HG03469 (cell line): ENCODE measurements at regions not wholly inside any gene's neighbourhood (a gene's known extent, or its start where the extent isn't known, plus 50 kb on each side); places are given as distances from the start of the nearest gene placed in this dataset.

Experiments
- ATAC-seq: cut with Tn5 transposase; IDR thresholded peaks from one replicate; pipeline ENCODE4 v1.9.1; 2021; ENCODE audit warnings: mild to moderate bottlenecking, moderate library complexity, moderate number of reproducible peaks; ENCODE audit not compliant: unreplicated experiment

DNA sequence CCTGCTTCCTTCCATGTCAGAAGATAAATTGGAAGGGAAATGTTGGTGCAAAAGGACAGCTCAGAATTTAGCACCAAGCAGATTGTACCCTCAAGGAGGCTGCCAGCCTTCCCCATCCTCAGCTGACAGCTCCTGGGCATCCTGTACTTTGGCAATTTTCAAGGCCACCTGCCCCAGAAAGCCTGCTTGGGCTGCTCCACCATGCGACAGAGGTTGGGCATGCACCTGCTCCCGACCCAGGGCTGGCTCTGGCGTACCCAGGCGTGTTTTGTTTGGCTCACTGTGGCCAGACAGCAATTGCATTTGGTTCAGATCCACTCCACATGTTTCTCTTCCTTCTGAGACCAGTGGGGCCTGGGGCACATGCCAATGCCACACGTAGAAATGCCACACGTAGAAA is 547.8 kb downstream of the NPHP4 start:
- no peak for ATAC-seq

GRCh38 chr1:5436808-5437207 is 555.4 kb downstream of the NPHP4 start:
- no peak for ATAC-seq

DNA sequence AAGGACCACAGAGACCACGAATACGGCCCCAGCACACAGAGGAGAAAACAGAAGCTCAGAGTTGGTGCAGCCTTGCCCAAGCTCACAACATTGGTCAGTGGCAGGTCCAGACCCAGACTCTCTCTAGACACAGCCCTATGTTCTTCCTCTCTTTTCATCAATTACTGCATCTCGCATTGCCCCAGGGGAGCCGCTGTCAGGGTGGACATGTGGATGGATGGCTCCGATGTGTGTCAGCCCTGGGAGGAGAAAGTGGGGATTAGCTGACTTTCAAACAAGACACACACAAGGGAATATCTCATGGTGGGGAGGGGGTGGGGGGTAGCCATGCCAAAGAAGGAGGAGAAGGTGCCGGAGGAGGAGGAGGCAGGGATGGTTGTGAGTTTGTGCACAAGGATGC is 556.8 kb downstream of the NPHP4 start:
- no peak for ATAC-seq

DNA sequence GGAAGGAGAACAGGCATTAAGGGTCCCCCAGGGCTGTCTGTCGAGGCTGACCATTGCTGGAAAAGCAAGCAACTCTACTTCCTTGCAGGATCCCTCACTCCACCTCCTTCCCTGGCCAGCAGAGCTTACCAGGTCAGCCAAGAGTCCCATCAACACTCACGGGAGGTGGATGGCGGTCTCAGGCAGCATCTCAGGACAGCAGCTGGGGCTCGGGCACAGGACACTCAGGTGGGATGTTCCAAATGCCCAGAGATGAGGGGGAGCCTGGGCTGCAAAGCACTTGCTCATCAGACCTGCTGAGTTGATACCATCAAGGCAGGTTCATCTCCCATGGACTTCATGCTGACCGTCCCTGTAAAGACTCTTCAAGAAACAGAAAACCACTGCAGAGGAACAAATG is 559.8 kb downstream of the NPHP4 start:
- no peak for ATAC-seq

DNA sequence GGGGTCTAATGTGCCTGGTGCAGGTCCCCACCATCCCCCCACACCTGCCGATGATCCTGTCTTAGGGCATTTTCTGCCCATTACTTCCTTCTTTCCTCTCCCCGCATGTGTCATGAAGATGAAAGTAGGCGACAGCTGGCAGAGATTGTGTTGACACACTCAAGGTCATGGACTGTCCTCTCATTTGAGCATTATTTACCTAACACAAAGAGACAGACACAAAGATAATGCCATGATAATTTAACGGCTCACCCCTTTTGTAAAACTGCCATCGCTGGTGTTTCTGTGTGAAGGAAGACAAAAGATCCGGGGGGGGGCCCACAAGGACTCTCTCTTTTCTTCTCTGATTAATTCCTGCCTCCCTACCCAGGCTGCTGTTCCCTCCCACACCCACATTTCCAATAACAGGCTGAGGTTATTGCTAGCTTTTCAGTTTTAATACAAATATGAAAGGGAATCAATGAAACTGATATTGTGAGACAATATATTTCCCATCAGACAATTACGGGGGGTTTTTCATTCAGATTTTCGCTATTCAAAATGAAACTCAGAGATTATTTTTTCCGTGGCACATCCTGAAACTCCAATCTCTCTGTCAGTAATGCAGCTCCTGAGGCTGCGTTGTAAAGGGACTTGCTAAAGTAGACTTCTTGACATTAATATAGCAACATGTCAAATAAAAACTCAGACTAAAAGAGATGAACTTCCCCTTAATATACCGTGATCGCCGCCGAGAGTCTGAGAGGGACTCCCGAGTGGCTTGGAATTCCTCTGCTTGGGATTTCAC is 561.1 kb downstream of the NPHP4 start:
- no peak for ATAC-seq

- ATAC-seq, result no peak
Observed at GRCh38 chr1:5430136-5430535, 562.1 kb downstream of the NPHP4 start.

DNA sequence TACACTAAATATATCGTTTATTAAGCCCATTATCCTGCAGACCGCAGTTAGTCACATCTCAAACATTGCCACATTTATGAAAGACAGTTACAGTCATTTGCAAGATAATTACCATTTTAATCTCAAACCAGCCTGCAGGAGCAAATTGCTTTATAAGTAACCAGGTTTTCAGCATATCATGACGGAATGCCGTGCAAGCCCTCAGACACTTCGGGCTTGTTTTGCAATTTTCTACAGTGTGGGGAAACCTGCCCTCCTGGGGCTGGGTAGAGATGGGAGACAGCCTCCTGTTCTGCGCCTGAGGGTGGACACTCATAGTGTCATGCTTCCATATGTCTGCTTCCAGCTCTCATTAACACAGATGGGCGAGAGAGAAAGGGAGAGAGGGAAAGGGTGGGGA is 563.9 kb downstream of the NPHP4 start:
- ATAC-seq, result no peak

DNA sequence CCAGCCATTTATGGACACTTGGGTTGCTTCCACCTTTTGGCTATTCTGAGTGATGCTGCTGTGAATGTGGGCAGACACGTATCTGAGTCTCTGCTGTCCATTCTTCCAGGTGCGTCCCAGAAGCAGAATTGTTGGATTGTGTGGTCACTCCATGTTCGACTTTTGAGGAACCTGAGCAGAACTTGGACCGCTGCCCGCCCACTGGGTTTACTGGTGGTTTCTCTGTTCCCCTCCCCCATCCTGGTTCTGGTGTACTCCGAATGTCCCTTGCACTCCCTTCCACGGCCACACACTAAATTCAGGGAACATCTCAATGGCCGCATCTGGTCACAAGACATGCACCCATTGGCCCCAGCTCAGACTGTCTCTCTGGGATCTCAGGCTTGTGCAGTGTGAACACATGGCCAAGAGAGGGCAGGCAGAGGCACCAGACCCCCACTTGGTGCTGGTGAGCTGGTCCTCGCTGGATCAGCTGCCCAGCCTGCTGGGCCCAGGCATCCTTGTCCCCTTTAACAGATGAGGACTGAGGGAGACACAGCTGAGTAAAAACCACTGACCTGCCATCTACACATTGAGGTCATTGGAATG is 565.1 kb downstream of the NPHP4 start:
- no peak for ATAC-seq

GRCh38 chr1:5424802-5425703 is 567.2 kb downstream of the NPHP4 start:
- no peak for ATAC-seq

GRCh38 chr1:5423109-5423508 is 569.1 kb downstream of the NPHP4 start:
- no peak for ATAC-seq

DNA sequence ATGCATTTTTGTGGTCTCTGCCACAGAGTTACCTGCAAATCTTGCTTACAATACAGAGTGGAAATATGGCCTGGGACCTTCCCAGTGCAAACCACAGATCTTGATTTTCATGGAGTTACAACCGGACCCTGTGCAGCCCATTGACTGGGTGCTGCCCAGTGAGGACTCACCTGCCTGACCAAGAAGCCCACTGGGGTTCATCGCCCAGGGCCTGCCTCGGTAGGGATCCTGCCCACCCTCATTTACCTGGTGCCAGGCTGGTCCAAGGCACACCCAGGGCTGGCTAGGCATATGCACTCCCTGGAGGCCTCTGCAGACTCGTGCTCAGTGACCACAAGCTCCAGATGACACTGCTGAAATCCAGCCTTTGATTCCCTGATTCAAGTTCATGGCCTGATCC is 572.7 kb downstream of the NPHP4 start:
- ATAC-seq, result no peak

DNA sequence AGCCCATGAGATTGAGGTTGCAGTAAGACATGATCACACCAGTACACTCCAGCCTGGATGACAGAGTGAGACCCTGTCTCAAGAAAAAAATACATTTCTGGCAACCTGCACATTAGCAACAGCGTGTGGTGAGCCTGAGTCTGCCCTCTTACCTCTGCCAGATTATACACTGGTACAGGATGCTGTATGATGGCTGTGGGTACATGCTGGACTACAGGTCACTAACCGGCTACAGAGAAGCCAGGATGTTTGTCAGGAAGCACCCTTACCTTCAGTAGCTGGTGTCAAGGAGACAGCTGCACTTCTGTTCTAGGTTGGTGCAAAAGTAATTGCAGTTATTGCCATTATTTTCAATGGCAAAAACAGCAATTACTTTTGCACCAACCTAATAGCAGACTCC is 575.7 kb downstream of the NPHP4 start:
- ATAC-seq, result no peak

- ATAC-seq, result no peak
Observed at GRCh38 chr1:5415606-5416005, 576.6 kb downstream of the NPHP4 start.

DNA sequence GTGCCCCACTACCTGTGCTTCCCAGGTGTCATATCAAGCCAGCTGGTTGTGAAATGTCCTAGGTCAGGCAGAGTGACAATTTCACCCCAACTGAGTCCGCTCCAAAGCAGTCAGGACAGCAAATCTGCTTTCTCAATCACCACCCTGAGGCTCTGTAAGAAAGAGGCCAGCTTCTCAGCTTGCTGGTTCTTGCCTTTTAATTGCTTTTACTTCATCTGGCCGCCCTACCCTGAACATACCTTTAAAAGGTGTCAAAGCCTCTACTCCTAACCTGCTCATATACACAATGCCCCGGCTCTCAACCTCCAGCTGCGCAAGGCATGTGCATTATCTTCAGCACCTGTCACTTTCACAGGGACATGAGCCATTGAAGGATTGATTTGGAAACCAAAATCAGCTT is 581.6 kb downstream of the NPHP4 start:
- ATAC-seq, result no peak

GRCh38 chr1:5408401-5408800 is 583.8 kb downstream of the NPHP4 start:
- no peak for ATAC-seq

DNA sequence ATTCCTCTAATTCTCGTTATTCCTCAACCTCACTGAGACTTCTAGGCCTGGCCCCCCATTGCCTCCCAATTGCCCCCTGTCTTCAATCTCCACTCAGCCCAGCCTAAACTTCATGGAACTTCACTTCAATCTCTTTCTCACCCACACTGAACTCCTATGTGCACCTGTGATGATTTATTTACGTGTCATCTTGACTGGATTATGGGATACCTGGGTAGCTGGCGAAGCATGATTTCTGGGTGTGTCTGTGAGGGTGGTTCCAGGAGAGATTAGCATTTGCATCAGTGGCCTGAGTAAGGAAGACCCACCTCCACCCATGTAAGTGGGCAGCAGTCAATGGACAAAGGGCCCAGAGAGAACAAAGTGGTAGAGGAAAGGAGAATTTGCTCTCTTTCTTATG is 587.0 kb downstream of the NPHP4 start:
- ATAC-seq, result no peak

- no peak for ATAC-seq
Observed at GRCh38 chr1:5404412-5405203, 587.6 kb downstream of the NPHP4 start.

DNA sequence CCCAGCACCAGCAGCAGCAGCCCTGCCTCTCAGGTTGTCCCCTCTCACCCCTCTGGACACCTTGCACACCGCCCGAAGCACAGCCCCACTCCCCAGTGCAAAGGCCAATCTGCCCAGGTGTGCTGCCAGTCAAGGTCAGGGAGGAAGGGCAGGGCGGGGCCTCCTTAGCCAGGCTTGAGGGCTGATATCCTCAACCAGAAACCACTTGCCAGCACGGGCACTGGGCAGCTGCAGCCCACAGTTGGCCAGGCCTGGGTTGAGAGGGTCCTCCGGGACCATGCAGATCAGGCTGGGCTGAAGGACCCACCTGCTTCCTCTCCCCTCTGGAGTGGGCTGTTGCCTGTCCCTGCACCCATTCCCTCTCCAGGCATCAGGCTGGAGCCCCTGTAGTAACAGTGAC is 588.3 kb downstream of the NPHP4 start:
- ATAC-seq, result no peak

GRCh38 chr1:5402618-5403017 is 589.6 kb downstream of the NPHP4 start:
- no peak for ATAC-seq

- no peak for ATAC-seq
Observed at GRCh38 chr1:5399771-5400170, 592.5 kb downstream of the NPHP4 start.

DNA sequence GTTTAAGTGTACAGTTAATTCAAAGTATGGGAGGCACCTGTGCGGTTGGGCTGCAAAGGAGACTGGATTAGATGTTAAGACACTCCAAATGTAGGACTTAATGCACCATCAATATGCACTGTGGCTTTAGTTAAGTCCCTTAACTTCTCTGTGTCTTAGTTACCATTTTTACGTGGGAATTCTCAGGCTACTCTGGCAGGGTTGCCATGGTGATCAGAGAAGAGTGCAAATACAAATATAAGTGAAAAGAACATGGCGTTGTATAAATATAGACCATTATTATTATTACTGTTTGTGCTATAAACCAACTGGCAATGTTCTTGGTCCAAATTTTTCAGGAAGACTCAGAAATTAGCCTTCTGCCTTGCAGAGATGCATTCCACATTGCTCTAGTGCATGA is 595.6 kb downstream of the NPHP4 start:
- no peak for ATAC-seq
